ENCODE measurements at regions not wholly inside any gene's neighbourhood (a gene's known extent, or its start where the extent isn't known, plus 50 kb on each side); places are given as distances from the start of the nearest gene placed in this dataset.

GRCh38 chr20:60599381-60599780 lies 641.2 kb downstream of the CDH26 start:
- DNase-seq: no peak

- DNase-seq: no peak
Observed at GRCh38 chr20:60600036-60600435, 641.8 kb downstream of the CDH26 start.

- DNase-seq: no peak
Observed at GRCh38 chr20:60624066-60624465, 628.0 kb upstream of the CDH4 start.

- DNase-seq: no peak
Observed at GRCh38 chr20:60627751-60628565, 624.1 kb upstream of the CDH4 start.

GRCh38 chr20:60628749-60629148 lies 623.3 kb upstream of the CDH4 start:
- DNase-seq: no peak

GRCh38 chr20:60629206-60629605 lies 622.9 kb upstream of the CDH4 start:
- no peak for DNase-seq

GRCh38 chr20:60630609-60631008 lies 621.5 kb upstream of the CDH4 start:
- DNase-seq: peak; percentile 35 to 77

- DNase-seq: no peak
Observed at GRCh38 chr20:60631585-60632287, 620.3 kb upstream of the CDH4 start.

- DNase-seq: no peak
Observed at GRCh38 chr20:60632391-60633262, 619.4 kb upstream of the CDH4 start.

GRCh38 chr20:60634491-60635172 lies 617.4 kb upstream of the CDH4 start:
- no peak for DNase-seq

- no peak for DNase-seq
Observed at GRCh38 chr20:60636417-60636816, 615.6 kb upstream of the CDH4 start.

GRCh38 chr20:60637801-60638200 lies 614.3 kb upstream of the CDH4 start:
- DNase-seq: no peak

GRCh38 chr20:60638430-60639098 lies 613.5 kb upstream of the CDH4 start:
- no peak for DNase-seq

GRCh38 chr20:60641879-60642447 lies 610.1 kb upstream of the CDH4 start:
- DNase-seq: no peak

- no peak for DNase-seq
Observed at GRCh38 chr20:60642541-60642940, 609.5 kb upstream of the CDH4 start.

- no peak for DNase-seq
Observed at GRCh38 chr20:60648556-60648955, 603.5 kb upstream of the CDH4 start.

- DNase-seq: no peak
Observed at GRCh38 chr20:60649541-60649940, 602.5 kb upstream of the CDH4 start.

GRCh38 chr20:60650087-60650486 lies 602.0 kb upstream of the CDH4 start:
- DNase-seq: no peak

- no peak for DNase-seq
Observed at GRCh38 chr20:60652046-60652445, 600.0 kb upstream of the CDH4 start.

- no peak for DNase-seq
Observed at GRCh38 chr20:60652615-60653014, 599.4 kb upstream of the CDH4 start.

- DNase-seq: no peak
Observed at GRCh38 chr20:60653111-60653845, 598.8 kb upstream of the CDH4 start.
